NCI-H2107 treated with DMSO at 0.1 percent for 48 hours (cell line): ENCODE measurements at regions not wholly inside any gene's neighbourhood (a gene's known extent, or its start where the extent isn't known, plus 50 kb on each side); places are given as distances from the start of the nearest gene placed in this dataset.

ENCODE experiments used
- DNase-seq: peaks from one replicate; lab custom pipeline; 2025; ENCODE audit not compliant: unreplicated experiment; lab: John Stamatoyannopoulos, UW

DNA sequence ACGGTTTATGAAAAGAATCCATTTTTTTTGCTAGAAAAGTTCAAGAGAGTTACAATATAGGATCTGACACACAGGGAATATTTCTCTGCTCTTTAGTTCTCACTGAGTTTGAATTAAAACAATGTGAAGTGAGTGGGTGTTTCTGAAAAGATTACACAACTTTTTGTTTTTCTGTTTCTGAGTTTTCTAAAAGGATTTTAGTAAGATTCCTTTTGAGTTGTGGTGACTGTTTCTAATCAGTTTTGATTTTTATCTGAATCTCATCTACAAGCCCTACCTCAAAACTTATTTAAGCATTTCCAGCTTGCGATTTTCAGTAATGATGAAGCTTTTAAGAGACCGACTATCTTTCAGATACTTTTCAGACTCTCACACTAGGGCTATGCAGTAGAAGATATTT lies 141.7 kb downstream of the GPAT3 start:
- DNase-seq = no peak

- DNase-seq = no peak
These were observed 128.8 kb downstream of the GPAT3 start for GRCh38 chr4:83664741-83665140.

GRCh38 chr4:83664071-83664470 lies 128.2 kb downstream of the GPAT3 start:
- no peak for DNase-seq

DNA sequence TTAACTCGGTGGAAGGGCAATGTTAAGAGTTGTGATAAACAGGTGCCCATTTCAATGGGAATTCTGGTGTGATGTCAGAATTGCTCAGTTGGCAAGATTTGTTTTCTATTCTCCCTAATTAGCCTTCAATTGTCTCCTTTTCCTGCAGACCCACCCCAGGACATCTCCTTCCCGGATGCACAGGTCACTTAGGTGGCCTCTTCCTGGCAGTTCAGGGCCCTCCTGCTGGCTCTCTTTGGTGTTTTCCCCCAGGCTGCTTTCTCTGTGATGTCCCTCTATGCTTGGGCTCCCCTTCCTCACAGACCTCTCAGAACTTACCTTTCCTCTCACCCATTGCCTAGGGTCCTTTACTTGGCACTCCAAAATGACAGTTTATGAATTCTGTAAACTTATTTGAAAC lies 126.3 kb downstream of the GPAT3 start:
- no peak for DNase-seq

- no peak for DNase-seq
These were observed 125.5 kb downstream of the GPAT3 start for GRCh38 chr4:83661359-83661758.

DNA sequence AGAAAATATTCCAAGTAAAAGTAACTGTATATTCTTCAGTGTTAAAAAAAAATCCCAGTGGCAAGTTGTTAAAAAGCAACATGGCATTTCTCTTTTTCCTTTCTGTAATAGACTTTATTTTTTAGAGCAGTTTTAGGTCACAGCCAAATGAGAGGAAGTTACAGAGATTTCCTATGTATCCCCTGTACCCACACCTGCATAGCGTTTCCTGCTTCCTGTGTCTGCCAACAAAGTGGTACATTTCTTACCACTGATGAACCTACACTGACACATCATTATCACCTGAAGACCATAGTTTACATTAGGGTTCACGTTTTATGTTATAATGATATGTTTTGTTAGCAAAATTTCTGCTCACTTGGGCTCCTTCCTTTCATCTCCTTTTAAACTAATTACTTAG lies 124.7 kb downstream of the GPAT3 start:
- DNase-seq = no peak

GRCh38 chr4:83658806-83659205 lies 122.9 kb downstream of the GPAT3 start:
- DNase-seq = no peak

DNA sequence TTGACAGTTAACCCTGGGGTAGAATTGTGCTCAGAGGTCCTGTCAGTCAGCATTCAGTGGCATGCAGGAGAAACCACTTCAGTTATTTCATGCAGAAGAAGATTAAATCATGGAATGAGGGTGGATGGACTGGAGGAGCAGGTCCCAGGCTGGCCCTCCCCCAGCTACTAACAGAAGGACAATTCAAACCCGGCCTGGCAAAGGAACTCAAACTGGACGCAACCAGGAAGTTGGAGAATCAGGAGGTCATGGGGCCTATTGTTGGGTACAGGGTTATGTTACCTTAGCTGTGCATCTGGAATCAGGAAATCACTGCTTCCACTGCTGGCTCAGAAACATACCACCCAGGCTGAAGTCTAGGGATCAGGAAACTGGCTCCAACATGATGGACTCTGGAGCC lies 121.4 kb downstream of the GPAT3 start:
- DNase-seq = no peak
